Testis (tissue), 2 donors: ENCODE measurements at regions not wholly inside any gene's neighbourhood (a gene's known extent, or its start where the extent isn't known, plus 50 kb on each side); places are given as distances from the start of the nearest gene placed in this dataset.

Experiments used
- POLR2A ChIP-seq: fragments of 450-650 bp; IDR thresholded peaks from one replicate; pipeline ENCODE4 v1.6.1; 2017; ENCODE audit warnings: antibody characterized with exemption, mild to moderate bottlenecking, moderate library complexity
- TF ChIP-seq, protein P1 (sequence below), 3 experiments: fragments of 450-650 bp in 2 of 3; fragments of 200-600 bp in 1 of 3; sonication (generic) in 1 of 3; IDR thresholded peaks; one replicate each; pipeline ENCODE4 v1.5.1; 2016 to 2019; ENCODE audit warnings: antibody characterized with exemption in 3 of 3, mild to moderate bottlenecking in 2 of 3, moderate library complexity in 1 of 3

DNA sequence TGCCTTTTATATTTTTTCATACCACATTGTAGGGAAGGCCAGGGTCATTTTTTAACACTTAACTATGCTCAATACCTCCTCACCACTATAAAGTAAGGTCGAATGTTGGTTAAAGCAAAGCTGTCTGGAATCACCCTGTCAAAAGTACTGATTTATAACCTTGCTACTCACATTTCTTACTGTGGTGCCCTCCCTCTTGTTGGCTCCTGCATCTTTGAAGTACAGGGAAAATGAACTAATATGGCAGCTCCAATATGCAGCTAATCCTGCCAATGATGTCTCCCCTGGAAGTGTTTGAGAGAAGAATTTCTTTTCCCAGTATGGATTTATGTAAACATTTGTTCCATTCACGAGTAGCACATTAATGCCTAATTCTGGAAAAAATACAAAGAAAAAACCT lies 108.4 kb upstream of the RPS23 start:
- TF ChIP-seq, protein P1, sequence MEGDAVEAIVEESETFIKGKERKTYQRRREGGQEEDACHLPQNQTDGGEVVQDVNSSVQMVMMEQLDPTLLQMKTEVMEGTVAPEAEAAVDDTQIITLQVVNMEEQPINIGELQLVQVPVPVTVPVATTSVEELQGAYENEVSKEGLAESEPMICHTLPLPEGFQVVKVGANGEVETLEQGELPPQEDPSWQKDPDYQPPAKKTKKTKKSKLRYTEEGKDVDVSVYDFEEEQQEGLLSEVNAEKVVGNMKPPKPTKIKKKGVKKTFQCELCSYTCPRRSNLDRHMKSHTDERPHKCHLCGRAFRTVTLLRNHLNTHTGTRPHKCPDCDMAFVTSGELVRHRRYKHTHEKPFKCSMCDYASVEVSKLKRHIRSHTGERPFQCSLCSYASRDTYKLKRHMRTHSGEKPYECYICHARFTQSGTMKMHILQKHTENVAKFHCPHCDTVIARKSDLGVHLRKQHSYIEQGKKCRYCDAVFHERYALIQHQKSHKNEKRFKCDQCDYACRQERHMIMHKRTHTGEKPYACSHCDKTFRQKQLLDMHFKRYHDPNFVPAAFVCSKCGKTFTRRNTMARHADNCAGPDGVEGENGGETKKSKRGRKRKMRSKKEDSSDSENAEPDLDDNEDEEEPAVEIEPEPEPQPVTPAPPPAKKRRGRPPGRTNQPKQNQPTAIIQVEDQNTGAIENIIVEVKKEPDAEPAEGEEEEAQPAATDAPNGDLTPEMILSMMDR (IDR thresholded peaks at IDR 0.05): no peak
- no peak for TF ChIP-seq POLR2A
